ENCODE measurements at regions not wholly inside any gene's neighbourhood (a gene's known extent, or its start where the extent isn't known, plus 50 kb on each side); places are given as distances from the start of the nearest gene placed in this dataset.

DNA sequence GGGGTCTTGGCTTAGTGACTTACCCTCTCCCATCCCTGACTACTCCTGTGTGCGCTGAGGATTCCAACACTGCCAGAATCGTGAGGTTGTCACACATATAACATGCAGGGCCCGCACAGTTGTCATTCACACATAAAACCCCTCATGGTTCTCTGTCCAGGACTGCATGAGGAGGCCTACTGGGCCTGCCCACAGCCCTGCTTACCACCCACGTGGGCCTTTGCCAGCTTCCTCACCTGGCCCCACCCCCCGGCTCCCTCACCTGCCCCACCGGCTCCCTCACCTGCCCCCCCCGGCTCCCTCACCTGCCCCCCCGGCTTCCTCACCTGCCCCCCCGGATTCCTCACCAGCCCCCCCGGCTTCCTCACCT, 197.2 kb downstream of the TEX29 start:
- no peak overlapping the region for H3K4me3 ChIP-seq (ENCODE audit: low read depth, low read length)
- TF ChIP-seq, protein P1, sequence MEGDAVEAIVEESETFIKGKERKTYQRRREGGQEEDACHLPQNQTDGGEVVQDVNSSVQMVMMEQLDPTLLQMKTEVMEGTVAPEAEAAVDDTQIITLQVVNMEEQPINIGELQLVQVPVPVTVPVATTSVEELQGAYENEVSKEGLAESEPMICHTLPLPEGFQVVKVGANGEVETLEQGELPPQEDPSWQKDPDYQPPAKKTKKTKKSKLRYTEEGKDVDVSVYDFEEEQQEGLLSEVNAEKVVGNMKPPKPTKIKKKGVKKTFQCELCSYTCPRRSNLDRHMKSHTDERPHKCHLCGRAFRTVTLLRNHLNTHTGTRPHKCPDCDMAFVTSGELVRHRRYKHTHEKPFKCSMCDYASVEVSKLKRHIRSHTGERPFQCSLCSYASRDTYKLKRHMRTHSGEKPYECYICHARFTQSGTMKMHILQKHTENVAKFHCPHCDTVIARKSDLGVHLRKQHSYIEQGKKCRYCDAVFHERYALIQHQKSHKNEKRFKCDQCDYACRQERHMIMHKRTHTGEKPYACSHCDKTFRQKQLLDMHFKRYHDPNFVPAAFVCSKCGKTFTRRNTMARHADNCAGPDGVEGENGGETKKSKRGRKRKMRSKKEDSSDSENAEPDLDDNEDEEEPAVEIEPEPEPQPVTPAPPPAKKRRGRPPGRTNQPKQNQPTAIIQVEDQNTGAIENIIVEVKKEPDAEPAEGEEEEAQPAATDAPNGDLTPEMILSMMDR (IDR thresholded peaks at IDR 0.05; ENCODE audit: low read depth, low read length) = no peak

DNA sequence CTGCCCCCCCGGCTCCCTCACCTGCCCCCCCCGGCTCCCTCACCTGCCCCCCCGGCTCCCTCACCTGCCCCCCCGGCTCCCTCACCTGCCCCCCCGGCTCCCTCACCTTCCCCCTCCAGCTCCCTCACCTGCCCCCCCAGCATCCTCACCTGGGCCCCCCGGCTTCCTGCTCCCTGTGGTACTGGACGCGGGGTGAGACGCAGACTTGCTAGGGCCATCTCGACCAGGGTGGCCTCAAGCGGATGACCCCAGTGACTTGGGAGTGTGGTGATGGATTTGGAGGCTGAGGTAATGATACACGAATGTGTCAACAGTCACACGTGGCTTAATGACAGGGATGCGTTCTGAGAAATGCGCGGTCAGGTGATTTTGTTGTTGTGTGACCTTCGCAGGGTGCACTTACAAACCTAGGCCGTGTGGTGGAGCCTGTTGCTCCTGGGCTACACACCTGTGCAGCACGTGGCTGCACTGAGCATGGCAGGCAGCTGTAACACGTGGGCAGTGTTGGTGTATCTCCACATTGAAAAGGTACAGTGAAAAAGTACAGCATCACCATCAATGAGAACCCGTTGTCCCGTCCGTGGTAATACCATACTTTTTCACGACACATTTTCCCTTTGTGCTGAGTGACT, 197.8 kb downstream of the TEX29 start:
- TF ChIP-seq, protein P1 (IDR thresholded peaks at IDR 0.05; ENCODE audit: low read depth, low read length) = no peak
- H3K4me3 ChIP-seq (ENCODE audit: low read depth, low read length) = no peak overlapping the region

DNA sequence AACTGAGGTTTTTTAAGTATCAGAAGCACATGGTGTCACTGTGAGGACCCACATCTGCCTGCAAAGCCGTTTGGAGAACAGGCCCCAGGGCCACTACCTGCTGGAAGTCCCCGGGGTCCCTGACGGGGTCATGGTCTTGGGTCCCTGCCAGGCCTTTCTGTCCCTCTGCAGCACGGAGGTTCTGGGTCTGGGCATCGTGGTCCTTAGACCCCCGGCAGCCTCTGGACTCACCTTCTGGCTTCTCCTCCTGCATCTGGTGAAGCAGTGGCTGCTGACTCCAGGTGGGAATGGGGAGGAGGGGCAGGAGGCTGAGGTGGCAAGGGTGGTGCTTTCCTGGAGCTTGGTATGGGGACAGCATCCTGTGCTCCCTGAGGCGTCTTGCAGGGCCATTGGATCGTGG, 198.6 kb downstream of the TEX29 start:
- TF ChIP-seq, protein P1 (IDR thresholded peaks at IDR 0.05; ENCODE audit: low read depth, low read length) = no peak
- no peak overlapping the region for H3K4me3 ChIP-seq (ENCODE audit: low read depth, low read length)

DNA sequence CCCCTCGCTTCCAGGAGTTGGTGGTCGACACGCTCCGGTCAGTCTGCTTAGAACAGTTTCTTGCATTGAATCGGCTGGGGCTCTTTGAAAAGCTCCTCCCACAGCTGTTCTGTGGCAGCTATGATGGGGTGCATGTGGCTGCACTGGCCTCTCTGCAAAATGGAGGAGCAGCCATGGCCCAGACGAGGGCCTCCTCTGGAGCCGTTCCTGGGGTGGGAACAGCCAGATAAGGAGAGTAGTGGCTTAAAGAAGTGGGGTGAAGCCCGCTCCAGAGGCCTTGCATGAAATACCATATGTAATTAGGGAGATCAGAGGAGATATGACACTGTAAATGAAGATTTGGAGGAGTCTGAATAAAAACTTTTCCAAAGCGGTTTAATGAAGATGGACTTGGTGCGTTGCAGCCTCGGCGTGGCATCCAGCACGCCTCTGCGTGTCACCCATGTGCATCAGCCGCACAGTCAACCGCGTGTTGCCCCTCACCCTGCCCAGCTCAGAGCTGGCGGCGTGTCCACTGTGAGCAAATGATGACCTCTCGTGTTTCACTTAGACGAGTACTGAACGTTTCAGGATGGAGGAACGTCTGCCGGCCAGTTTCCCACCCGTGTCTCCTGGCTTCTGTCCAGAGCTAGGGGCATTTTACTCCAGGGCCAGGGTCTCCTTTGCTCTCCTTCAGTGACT, 199.2 kb downstream of the TEX29 start:
- TF ChIP-seq, protein P1 (IDR thresholded peaks at IDR 0.05; ENCODE audit: low read depth, low read length) = no peak
- no peak overlapping the region for H3K4me3 ChIP-seq (ENCODE audit: low read depth, low read length)

DNA sequence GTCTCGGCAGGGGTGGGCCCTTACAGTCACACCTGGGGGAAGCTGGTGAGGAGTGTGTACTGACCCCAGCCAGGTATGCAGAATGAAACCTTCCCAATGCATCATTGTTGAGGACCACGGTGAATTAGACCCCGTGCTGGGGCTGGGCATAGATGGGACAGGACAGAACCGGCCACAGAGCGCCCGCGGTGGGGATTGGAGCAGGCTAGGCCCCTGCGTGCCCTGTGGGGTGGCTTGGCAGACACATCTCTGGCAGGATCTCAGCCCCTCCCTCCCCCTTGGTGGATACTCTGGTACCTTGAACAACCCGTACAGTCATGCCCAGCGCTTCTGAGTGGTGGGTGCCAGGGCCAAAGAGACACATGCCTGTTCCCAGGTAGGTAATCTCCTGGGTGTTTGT, 200.6 kb downstream of the TEX29 start:
- H3K4me3 ChIP-seq (ENCODE audit: low read depth, low read length) = no peak overlapping the region
- TF ChIP-seq, protein P1 (IDR thresholded peaks at IDR 0.05; ENCODE audit: low read depth, low read length) = no peak

DNA sequence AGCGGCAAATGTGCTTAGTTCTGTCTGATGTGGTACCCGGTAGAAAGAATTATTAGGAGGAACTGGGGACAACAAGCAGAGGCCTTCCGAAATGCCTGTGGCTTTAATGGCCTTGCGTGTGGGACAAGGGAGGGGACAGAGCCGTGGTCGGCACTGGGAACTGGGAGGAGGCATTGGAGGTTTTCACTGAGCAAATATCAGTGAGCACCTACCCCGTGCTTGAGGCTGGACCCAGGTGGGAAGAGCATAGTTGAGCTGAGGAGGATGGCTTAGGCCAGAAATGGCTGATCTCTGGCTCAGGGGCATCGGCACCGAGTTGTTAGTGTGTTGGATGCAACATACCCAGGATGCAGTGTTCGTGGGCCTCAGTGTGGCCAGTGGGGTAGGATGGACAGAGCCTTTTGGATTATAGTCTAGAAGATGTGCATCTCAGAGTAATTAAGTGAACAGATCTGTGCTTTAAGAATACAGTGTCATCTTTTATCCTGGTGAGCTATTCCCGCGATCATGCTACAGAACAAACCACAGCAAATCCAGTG, 201.3 kb downstream of the TEX29 start:
- H3K4me3 ChIP-seq (ENCODE audit: low read depth, low read length) = no peak overlapping the region
- TF ChIP-seq, protein P1 (IDR thresholded peaks at IDR 0.05; ENCODE audit: low read depth, low read length) = no peak

All from WI38 (cell line).